Activated naive CD4-positive, alpha-beta T cell treated with anti-CD3 and anti-CD28 coated beads, Interleukin-2, amount 50 U/mL, for 16 hours (primary cell): ENCODE measurements at regions not wholly inside any gene's neighbourhood (a gene's known extent, or its start where the extent isn't known, plus 50 kb on each side); places are given as distances from the start of the nearest gene placed in this dataset.
"Not testable (repeated sequence)": the region's sequence is repeated elsewhere in the genome, so short reads cannot be mapped to it uniquely, and the experiment has no call there.

ENCODE experiments used
- DNase-seq: peaks from one replicate; pipeline ENCODE4 v3.0.0-alpha.2; 2020

DNA sequence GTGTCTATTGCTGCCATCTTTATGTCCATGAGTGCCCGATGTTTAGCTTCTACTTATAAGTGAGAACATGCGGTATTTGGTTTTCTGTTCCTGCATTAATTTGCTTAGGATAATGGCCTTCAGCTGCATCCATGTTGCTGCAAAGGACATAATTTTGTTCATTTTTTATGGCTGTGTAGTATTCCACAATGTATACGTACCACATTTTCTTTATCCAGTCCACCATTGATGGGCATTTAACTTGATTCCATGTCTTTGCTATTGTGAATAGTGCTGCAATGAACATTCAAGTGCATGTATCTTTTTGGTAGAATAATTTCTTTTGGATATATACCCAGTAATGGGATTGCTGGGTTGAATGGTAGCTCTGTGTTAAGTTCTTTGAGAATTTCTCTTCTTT lies 376.3 kb upstream of the PROK2 start:
- DNase-seq = not testable (repeated sequence)

DNA sequence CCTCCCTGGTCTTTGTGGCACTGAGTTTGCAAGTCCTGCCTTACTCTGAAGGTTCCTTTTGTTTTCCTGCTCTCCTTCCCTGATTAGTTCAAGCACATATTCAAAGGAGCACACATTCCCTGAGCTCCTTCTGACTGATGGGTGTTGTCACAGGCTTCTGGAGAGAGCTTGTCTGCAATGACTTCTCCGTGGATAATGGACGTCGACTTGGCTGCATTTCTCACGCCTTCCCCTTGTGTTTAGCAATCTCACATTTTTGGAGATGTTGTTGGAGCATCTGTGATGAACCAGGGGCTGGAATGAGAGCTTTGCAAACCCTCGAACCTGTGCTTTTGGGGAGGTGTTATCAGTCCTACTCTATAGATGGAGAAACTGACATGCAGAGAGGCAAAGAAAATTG lies 375.4 kb upstream of the PROK2 start:
- no peak for DNase-seq

GRCh38 chr3:72159487-72159886 lies 374.5 kb upstream of the PROK2 start:
- no peak for DNase-seq

- no peak for DNase-seq
Observed at GRCh38 chr3:72158639-72159326, 373.8 kb upstream of the PROK2 start.

DNA sequence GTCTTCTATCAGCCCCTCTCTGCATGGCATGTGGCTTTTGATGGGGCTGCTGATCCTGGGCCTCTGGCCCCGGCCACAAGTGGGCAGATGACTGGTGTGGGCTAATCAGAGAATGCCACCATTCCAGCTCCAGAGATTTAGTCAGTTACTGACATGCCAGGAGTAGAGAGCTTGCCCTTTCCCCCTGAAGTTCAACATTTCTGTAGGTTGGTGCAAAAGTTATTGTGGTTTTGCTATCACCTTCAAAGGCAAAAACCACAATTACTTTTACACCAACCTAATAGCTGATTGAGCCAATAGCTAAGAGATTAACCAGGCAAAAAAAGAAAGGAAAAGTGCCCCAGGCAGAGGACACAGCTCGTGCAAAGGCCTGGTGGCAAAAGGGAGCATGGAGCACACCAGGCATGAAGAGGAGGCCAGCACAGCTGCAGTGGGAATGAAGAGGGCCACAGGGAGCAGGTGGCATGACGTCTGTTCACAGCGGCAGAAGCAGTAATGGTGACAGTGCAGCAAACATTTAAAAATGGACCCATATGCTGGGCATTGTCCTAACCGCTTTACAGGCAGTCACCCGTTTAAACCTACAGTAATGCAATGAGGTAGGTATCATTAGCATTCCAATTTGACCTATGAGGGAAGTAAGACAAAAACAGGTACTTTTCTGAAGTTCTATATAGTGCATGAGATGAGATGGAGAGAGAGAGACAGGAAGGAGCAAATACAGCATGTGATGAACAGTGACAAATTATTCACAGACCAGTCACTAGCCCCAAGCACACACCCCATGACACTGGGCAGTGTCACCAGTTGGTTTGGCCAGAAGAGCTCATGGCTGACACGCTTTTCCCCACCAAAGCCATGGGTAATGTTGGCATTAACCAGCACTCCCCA lies 373.0 kb upstream of the PROK2 start:
- DNase-seq = no peak

- no peak for DNase-seq
Observed at GRCh38 chr3:72155391-72156064, 370.6 kb upstream of the PROK2 start.

- no peak for DNase-seq
Observed at GRCh38 chr3:72154391-72155335, 369.7 kb upstream of the PROK2 start.

DNA sequence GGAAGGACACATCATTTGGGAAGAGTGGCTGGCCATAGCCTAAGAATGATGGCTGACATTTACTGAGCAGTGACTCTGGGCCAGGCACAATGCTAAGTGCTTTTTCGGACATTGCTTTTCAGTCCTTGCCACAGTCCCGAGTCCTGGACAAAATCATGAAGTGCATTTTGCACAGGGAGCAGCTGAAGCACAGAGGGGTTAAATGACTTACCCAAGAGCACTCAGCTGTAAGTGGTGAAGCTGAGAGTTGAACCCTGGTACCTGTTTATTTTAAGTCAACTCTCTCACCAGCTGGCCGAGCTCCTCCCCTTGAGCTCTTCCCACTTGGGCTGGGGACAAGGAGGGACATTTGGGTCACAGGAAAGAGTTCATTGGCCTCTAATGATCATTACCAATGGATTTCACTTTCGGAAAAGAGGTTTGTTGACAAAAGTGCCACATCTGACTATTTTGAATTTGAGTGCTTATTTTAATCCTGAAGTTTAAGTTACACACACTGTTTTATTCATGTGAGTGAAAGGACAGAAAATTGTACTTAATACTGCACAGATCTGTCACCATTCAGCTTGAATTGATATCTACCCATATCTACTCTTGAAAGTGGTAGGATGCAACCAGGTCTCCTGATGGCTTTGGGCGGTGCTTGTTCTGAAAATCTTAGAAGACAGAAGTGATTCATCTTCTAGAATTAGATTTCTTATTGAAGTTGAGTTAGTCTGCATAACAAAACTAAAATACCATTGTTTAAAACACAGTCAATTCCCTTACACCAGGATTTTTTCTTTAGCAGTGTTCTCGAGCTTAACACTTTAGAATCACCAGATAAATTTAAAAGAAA lies 368.7 kb upstream of the PROK2 start:
- no peak for DNase-seq

DNA sequence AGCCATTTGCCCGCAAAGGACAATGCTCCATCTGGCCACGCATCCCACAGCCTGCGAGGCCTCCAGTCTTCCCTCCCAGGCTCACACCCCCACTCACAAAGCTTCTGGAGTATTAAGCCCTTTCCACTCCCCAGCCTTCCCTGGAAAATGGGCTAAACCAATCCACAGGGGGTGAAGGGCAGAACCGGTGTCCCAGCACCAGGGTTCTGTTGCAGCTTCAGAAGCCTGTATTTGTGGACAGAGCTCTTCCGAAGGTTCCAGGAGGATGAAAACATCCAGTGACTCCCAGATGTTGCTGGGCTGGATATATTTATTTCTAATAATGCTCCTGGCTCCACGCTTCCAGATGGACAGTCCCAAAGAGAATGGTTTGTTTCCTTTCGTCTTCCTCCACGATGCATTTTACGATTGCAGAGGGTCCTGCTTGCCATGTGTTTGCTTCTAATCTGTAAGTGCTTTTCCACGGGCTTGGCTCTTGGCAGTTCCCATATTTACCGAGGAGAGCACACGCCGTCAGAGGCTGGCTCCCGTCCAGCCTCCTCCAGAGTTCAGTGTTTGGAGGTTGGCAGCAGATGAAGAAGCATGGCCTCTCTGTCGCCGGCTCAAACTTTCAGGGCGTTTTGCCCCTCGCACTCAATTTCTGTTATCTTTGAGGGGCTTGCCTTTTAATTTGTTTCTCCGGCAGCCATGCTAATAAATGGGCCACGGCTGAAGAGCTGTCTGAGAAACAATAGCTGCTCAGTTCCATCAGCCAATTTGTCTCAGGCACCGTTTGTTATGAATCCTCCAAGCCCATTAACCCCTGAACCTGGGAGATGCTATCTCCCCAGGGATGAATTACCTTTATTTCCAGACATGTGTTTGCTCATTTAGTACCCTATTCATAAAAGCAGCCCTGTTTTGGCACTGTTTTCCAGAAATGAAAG lies 367.9 kb upstream of the PROK2 start:
- DNase-seq = no peak

GRCh38 chr3:72151465-72152238 lies 366.7 kb upstream of the PROK2 start:
- no peak for DNase-seq

DNA sequence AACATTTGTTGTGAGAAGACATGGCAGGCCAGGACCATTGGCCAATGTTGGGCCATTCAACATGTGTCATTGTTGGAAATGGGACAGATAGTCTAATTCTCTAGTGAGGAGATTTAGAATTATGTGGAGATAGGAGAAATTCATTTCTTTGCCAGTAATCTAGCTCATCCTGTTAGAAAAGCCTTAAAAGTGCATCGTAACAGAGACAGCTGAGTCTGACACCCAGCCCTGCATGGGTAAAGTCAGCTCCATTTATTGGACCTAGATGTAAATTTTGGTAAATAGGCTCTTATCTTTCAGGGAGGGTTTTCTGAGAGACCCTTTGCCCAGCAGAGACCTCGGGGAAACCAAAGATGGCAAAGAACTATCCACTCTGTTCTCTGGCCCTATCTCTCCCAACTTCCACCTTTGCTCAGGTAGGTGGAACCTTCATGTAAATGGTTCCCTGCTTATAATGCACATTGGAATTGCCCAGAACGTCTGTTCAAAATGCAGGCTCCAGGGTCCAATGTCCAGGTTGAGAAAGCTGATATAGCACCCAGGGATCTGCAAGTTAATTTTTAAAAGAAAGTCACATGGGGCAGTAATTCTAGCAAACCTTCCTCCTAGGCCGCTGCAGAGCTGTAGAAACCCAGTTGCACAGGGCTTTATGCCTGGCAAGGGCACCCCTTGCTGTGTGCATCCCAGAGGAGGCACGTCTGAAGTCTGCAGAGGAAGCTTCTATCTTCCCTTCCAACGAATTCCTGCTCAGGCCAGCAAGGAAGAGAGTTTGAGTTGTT lies 365.9 kb upstream of the PROK2 start:
- DNase-seq = no peak

- DNase-seq = no peak
Observed at GRCh38 chr3:72149645-72150300, 364.8 kb upstream of the PROK2 start.

- DNase-seq = no peak
Observed at GRCh38 chr3:72147600-72147999, 362.7 kb upstream of the PROK2 start.

DNA sequence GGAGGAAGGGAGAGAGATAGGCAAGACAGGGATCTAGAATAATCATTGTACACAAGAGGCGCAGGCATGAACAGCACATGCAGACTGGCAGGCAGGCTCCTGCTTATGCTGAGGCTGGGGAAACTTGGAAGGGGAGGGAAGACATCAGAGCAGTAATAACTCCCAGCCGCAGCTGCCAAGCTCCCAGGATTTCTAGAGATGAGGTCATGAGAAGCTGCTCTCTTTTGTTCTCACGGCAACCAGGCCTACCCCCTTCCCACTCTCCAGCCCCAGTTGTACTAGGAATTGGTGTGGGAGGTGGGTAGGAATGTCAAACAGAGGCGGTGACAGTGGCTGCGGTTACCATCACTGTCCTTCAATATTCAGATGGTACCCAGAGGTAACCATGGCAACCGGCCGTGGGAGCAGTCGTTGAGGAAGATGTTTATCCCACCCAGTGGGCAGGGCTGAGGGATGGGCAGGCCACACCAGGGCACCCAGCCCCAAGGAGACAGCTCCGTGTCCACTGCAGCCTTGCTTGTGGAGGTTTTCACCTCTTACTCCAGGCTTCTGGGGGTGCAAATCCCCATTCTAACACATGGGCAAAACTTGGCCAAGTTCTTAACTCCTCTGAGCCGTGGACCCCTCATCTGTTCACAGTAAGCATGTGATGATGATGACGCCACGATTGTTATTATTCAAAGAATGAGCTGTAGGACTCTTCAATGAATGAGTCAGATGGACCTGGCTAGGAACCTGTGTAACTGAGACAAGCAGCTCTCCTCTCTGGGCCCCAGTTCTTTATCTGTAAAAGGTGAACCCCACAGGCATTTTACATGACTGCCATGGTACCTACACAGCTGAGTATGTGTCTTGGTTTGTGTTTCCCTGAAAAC lies 360.8 kb upstream of the PROK2 start:
- DNase-seq = no peak

DNA sequence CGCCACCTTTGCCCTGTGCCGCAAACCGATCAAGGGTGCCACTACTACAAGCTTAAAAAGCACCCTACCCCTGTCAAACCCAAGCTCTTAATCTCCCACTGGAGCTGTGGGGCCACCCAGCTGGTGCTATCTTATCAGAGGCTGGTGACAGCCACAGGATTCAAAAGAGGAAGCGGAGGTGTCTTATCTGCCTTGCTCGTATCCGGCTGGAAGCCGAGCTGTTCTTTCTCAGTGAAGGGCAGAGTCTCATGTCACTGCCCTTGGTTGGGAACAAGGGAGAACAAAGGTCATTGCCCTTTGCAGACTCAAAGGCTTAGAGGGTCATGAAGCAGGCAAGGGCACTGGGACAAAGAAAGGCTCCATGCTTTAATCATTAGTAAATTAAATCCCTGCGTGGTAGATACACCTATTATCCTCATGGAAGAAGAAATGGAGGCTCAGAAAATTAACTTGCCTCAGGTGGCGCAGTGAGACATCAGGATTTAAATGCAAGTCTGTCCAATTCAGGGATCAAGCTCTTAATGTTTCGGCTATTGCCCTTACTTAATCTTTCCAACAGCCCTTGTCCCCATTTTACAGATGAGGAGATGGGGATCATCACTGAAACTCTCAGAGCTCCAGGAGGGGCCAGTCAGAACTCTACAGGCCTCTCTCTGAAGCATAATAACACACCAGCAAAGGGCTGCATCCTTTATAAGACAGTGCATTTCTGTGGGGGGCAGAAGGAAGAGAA lies 360.0 kb upstream of the PROK2 start:
- no peak for DNase-seq

- no peak for DNase-seq
Observed at GRCh38 chr3:72143966-72144717, 359.2 kb upstream of the PROK2 start.
